AML-193 (cell line): ENCODE measurements at regions not wholly inside any gene's neighbourhood (a gene's known extent, or its start where the extent isn't known, plus 50 kb on each side); places are given as distances from the start of the nearest gene placed in this dataset.
A peak's percentile ranks its signal among the peaks of the same experiment; 100 is the strongest.

Experiments used
- DNase-seq, 2 experiments: peaks; one replicate each; lab custom pipeline; 2025; lab: John Stamatoyannopoulos, UW

DNA sequence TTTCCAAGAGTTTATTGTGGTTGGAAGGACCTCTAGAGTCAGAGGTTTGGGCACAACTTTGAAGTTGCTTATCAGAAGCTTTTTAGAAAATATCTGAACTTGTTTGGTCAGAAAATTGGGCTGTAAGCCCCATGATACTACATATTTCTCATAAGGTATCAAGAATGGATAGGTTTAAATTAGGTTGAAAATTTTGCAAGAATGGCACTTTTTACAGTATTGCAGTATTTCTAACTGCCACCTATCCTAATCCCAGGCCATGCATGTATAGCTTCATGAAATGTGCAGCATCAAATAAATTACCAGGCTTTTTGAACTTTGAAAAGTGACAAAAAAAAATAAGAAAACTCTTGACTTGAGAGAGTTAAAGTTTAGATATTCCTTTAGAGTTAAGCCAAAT lies 367.2 kb downstream of the FIGN start:
- DNase-seq, result no peak

DNA sequence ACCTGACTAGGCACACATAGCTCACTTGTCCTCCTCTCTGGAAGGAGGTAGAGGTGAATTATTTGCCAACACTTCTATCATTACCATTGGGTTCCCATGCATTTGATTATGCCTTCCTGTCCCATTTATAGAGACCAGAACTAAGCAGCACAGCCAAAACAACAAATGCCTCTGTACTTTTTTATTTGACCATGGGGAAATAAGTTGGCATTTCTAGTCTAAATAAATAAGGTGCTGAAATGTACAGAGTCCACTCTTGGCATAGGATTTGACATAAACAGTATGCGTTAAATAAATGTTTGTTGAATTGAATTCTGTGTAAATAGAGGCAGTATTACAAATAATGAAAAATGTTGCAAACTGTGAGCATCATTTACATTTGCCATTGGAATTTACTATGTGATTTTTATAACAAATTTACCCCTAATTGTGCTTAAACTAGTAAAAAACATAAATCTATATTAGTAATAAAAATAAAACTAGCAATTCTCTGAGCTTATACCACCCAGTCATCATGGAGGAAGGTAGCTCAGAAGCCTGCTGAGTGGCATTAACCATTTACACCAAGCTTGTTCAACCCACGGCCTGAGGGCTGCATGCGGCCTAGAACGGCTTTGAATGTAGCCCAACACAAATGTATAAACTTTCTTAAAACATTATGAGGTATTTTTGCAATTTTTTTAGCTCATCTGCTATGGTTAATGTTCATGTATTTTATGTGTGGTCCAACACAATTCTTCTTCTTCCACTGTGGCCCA lies 367.8 kb downstream of the FIGN start:
- no peak for DNase-seq

DNA sequence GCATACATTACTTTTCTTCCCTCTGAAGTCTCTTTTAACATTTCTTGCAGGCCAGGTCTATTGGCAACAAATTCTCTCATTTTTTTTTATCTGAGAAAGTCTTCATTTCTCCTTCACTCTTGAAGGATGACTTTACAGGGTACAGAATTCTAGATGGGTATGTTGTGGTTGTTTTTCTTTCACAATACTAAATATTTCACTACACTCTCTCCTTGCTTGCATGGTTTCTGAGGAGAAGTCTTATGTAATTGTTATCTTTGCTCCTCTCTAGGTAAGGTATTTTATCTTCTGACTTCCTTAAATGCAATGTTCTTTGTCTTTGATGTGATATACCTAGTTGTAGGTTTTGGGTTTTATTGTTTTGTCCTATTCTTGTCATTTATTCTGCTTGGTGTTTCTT lies 371.1 kb downstream of the FIGN start:
- no peak for DNase-seq

DNA sequence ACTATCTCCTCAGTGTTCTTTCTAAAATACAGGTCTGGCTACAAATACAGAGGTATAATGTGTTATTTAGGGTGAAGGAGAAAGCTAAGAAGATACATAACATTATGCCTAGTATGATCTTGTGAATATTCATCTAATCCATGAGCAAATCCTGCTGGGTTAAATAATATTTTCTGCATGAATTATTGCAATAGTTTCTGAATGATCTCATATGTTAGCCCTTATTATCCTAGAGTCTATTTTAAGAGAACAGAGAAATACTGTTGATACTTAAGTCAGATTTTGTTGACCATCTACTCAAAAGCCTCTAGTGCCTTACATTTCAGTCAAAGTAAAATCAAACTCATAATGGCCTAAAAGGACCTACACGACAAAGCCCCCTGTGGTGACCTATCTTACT lies 382.3 kb downstream of the FIGN start:
- DNase-seq, result no peak

DNA sequence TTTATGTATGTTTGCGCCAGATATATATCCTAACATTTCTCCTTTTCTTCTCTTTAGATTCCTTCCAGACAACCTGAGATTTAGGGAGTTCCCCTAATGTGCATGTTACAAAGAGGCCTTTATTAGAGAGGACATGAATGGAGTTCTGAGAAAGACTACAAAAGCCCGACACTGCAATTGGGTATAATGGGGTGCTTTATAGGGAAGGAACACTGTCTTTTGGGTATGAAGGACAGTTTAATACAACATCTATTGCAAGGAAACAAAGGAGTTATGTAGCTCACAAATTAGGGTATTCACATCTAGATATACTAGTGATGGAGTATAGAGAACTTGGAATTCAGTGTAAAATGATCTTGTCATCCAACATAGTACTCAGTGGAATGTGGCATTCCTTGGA lies 383.8 kb downstream of the FIGN start:
- no peak for DNase-seq

DNA sequence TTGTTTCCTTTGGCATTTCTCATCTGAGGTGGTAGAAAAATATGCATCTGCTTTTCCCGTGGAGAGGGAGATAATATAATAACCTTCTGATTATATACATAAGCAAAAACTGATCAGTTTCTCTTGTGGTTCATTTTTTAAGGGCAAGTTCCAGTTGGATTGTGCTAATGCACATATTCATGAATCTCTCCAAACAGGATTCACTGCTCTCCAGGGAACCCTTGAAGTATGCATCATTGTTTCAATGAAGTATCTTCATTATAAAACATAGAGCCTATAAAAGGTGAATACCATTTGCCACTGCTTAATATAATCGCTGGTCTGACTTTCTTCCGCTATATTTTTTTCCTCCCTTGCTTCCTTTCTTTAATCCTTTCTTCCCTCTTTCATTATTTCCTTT lies 384.7 kb downstream of the FIGN start:
- DNase-seq, result no peak

DNA sequence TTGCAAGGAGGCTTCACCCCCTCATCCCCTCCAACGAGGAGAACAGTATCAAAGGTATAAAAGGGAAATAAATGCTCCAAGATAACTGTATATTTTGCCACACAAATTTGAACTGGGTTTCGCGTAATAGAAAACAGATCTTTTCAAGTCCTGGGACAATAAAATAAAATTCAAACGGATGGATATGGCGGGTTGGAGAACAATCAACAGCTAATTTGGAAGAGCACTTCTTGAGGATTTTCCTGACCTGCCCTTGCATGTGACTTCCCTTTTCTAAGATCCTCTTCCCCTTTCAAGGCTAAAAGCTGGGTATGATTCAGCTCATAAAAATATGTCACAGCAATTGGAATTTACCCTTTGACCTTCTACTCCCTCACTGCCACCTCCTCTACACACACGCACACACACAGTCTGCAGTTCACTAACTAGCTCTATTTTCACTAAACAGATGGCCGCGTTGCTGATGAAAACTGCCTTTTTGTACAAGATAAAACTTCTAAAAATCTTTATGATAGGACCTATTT lies 386.9 kb downstream of the FIGN start:
- DNase-seq, result peak; percentile 10 to 24

DNA sequence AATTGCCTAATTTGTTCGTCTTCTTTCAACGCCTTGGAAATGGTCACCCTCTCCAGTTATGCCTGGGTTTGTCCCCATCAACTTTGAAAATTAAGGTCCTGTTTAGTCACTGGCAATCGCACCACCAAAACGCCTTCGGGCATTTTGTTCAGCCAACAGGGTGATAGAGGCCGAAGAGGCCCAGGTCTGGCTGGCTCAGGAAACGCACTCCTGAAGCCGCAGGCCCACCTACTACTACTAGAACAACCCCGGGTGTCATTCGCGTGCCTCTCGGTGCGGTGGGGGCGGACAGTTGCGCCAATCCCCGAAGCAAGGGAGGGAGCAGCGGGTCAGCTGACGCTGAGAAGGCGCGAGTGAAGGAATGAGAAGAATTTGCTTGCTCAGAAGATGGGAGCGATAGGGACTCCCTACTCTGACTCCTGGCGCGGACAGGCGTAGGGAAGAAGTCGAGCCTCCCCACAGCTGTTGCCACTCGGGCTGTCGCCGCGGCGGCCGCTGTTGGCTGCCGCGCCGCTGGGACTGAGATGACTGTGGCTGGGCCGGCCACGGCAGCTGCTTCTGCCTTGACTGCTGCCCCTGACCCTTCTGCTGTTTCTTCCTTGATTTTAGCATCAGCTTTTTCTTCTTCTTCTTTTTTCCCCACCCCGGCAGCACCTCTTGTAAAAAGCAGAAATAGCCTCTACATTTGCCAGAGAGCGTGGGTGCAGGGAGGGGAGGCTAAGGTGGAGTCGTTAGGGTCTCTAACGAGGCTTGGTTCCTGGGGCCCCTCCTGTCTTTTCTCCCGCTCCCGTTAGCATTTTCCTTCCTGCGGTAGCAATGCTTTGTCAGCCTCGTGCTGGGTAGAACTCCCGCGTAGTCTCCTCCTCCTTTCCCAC lies 387.6 kb downstream of the FIGN start:
- DNase-seq, result no peak

DNA sequence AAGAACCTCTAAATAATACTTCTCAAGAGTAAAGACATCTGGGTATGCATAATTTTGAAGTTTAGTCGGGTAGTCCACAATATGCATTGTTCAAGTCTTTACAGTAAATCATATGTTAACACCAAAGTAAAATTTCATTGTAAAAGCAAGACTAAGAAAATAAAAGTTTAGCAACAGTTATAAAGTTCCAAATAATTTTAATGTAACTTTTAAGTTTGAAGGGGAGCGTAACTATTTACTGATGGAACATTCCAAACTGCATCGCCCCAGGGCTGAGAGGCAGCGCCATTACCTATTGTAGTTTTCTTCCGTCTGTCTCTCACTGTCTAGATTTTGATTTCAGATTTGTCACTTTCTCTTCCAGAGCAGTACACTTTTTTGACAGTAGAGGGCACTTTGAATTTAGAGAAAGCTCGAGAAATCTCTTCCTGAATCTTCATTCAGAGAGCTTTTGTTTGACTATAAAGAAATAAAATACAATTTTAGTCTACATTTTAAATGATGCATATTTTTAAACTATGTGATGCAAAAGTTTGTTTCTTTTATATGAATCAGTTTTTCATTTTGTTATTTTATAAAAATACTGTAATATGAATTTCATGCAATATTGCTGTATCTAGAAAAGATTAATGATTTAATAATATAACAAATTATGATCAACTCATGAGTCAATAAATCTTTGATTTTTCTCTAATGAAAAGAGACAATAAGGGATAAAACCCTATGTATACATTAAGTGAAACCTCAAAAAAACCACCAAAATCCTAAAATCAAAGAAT lies 389.8 kb downstream of the FIGN start:
- DNase-seq, result peak; percentile 20 to 55

DNA sequence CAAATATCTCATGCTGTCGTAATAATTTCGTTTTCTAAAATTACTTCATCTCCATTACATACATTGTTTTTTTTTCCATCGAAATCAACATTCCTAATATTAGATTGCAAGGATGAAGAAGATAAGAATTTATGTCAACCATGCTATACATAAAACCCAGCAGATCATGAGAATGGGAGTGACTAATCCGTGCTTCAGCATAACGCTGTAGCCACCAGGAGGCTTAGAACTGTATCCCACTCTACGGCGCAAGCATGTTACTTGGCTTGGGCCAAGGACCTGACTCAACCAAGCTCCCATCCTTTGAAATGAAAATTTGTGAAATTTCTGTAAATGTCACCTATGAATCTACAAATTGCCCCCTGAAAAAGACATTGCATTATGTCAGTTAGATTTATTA lies 392.5 kb downstream of the FIGN start:
- no peak for DNase-seq

DNA sequence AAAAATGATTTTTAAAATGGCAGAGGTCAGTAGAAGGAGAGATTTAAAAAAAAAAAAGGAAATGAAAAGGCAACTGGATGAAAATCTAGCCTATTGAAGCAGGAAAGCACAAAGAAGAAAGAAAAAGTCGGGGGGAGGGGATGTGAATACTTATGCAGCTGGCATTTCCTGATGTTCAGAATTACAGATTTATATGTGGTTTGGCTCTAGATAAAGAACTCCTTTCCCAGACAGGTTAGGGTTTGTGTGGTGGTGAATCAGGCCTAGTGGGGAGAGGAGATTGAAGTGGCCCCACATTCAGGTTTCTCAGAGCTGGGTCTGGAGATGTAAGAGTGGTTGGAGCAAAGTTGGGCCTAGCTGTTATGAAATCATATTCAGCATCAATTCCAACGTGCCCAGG lies 394.4 kb downstream of the FIGN start:
- no peak for DNase-seq

DNA sequence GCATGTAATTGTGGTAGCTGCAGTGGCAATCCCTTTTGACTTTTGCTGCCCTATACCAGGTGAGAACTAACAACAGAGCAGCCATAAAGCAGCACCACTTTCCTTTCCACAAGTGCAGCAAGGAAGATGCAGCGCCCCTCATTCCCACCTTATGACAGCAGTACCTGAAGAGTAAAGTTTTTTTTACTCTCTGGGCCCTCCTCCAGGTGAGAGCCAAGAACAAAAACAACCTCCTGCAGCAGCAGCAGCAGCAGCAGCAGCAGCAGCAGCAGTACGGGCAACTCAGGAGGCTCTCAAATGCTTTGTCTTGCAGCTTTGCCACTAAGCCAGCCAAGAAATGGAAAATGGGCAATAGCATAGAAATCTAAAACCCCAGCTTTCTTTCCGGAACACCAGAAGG lies 397.5 kb downstream of the FIGN start:
- no peak for DNase-seq

DNA sequence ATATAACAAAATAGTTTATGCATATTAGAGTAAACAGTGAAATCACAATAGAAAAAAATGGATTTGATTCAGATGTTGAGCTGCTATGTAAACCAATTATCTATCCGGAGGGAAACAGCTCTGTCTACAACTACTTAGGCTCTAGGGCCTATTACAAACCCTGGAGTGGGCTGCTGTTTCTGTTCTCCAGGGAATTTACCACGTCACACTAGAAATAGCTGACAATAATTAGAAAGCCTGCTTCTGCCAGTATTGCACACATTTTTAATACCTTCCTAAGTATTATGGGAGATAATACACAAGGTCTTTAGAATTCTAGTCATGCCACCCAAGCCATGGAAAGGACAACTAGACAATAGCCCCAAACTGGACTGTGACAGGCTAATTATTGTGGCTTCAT lies 411.1 kb downstream of the FIGN start:
- DNase-seq, result no peak

DNA sequence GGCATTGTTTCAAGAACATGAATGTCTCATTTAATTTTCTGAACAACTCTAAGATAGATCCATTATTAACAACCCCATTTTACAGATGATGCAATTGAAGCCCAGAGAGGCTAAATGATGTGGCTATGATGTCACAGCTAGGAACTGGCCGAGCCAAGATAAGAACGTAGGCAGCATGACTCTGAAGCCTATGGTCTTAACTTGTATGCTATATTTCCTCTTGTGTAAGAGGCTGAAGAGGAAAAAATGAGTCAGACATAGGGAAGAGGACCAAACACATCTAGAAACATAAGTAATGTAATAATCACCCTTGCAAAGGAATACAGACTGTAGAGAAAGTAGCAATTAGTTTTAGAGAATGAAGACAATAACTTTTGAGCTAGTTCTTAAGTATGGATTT lies 416.8 kb downstream of the FIGN start:
- DNase-seq, result no peak

DNA sequence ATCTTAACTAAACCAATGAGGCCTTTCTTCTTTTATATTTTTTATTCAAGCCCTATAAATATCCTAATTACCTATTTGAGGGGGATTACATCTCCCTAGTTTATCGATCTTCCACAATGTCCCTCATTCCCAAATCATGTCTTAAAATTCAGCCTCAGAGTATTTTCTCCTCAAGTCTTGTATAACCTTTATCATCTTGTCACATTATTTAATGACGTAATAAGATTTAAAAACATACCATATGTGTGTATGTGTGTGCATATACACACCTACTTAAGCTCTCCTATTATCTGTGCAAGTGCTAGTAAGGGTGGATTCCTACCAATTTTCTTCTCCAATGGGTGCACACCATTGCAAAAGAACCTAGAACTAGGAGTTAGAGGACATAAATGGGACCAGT lies 421.1 kb downstream of the FIGN start:
- no peak for DNase-seq

DNA sequence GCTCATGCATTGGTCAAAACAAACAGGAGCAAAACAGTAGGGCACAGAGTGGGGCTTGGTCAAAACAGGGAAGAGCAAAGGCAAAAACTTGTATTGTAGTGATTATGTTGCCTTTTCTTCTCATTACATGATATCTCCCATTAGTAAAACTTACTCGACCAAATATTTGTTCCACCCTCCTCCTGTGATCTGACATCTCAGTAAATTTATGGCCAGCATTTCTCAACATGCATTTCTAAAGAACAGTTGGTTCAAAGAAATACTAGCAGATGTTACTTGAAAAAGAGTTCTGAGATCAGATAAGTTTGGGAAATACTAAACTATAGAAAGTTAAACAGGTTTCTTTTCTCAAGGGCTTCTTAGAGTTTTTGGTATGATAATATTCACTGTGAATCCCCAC lies 423.1 kb downstream of the FIGN start:
- no peak for DNase-seq

DNA sequence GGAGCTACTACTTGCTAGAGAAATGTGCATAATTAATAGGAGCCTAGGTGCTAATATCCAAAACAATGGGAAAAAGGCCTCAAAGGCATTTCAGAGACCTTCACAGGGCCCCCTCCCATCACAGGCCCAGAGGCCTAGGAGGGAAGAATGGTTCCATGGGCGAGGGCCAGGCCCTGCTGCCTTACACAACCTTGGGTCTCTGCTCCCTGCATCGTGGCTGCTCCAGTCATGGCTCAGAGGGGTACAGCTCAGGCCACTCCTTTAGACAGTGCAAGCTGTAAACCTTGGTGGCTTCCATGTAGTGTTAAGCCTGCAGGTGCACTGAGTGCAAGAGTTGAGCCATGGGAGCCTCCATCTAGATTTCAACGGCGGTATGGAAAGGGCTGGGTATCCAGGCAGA lies 429.2 kb downstream of the FIGN start:
- no peak for DNase-seq

DNA sequence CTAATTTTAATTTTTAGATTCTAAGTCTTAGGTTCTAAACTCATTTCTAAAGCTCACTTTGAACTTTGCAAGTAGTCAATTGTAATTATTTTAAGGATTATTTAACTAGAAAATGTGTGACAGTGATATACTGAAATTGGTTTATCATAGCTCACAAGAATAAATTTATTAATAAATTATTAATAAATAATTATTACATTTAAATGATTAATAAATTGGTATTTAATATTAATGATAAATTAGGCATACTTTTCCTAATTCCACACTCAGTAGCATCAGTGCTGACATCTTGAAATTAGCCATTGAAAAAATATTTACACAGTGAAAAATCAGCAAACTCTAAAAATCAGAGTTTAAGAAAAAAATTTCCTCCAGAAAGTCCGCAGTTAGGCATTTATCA lies 433.7 kb downstream of the FIGN start:
- DNase-seq, result no peak

DNA sequence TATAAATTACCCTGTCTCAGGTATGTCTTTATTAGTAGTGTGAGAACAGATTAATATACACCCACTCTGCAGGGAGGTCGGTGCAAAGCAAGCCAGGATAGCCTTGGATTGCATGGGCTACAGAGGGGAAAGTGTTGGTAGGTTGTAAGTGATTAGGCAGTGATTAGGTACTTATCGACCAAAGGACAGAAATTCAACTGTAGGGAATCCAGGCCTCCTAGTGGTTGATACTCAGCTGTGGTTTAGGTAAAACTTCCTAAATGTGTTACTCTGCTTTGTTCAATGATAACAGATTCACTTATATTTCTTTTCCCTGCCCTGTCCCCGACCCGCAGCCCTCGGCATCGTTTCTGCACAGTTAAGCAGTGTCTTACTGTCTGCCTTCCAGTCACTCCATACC lies 444.0 kb downstream of the FIGN start:
- no peak for DNase-seq

DNA sequence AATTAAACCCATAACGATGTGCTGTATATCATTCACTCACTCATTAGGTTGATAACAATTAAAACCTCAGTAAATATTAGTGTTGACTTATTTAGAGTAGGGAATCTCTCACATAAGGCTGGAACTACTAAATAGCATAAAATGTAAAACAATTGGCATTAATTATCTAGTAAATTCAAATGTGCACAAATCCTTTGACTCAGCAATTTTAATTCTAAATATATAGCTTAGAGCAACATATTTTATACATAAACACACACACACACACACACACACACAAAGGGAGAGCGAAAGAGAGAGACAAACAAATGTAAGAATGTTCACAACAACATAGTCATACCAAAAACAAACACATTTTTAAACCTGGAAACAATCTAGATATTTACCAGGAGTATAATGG lies 443.1 kb upstream of the KCNH7 start:
- no peak for DNase-seq

DNA sequence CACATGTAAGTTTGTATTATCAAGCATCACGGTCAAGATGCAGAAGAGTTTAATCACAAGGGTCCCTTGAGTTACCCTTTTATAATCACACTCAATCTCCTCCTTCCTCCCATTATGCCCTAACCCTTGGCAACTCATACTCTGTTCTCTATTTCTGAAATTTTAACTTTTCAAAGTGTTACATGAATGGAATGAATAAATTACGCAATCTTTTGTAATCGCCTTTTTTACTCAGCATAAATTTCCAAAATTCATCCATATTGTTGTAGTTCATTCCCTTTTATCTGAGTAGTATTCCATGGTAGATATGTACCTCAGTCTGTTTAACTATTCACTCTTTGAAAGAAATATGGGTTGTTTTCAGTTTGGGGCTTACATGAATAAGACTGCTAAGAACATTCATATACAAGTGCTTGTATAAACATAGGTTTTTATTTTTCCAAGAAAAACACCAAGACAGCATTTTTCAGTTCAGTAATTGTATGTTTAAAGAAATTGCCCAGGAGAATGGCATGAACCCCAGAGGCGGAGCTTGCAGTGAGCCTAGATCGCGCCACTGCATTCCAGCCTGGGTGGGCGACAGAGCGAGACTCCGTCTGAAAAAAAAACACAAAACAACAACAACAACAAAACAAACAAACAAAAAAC lies 430.9 kb upstream of the KCNH7 start:
- DNase-seq, result no peak

DNA sequence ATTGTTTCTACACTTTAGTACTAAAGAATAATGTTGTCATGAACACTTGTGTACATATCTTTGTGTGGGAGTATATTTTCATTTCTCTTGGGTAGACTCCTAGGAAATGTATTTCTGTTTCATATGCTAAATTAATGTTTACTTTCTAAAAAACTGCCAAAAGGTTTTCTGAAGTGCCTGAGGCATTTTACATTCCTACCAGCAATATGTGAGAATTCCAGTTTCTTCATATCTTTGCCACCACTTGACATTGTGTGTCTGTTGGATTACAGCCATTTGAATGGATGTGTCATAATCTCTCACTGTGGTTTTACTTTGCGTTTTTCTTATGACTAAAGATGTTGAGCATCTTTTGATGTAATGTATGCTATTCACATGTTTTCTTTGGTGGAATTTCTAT lies 428.2 kb upstream of the KCNH7 start:
- DNase-seq, result no peak
